ELR (cell line): ENCODE measurements at regions not wholly inside any gene's neighbourhood (a gene's known extent, or its start where the extent isn't known, plus 50 kb on each side); places are given as distances from the start of the nearest gene placed in this dataset.
"Not testable (repeated sequence)": the region's sequence is repeated elsewhere in the genome, so short reads cannot be mapped to it uniquely, and the experiment has no call there.

Experiments
- DNase-seq: peaks from one replicate; pipeline ENCODE4 v3.0.0-alpha.2; 2015; ENCODE audit warnings: low read depth

DNA sequence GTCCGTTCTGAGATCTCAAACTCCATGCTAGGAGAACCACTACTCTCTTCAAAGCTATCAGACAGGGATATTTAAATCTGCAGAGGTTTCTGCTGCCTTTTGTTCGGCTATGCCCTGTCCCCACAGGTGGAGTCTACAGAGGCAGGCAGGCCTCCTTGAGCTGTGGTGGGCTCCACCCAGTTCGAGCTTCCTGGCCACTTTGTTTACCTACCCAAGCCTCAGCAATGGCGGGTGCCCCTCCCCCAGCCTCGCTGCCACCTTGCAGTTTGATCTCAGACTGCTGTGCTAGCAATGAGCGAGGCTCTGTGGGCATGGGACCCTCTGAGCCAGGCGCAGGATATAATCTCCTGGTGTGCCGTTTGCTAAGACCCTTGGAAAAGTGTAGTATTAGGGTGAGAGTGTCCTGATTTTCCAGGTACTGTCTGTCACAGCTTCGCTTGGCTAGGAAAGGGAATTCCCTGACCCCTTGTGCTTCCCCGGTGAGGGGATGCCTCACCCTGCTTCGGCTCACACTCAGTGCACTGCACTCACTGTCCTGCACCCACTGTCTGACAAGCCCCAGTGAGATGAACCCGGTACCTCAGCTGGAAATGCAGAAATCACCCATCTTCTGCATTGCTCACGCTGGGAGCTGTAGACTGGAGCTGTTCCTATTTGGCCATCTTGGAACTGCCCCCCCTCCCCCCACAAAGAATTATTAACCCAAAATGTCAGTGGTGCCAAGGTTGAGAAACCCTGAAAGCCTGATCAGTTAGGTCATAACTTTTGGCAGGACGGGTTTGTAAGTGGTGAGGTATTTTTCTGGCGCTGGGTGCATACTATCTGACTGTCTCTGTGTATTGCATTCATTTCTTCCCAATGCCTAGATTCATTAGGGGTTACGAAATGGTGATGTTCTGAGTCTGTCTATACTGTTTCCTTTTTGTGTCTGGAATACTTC is 181.4 kb downstream of the TEX29 start:
- DNase-seq, result not testable (repeated sequence)

DNA sequence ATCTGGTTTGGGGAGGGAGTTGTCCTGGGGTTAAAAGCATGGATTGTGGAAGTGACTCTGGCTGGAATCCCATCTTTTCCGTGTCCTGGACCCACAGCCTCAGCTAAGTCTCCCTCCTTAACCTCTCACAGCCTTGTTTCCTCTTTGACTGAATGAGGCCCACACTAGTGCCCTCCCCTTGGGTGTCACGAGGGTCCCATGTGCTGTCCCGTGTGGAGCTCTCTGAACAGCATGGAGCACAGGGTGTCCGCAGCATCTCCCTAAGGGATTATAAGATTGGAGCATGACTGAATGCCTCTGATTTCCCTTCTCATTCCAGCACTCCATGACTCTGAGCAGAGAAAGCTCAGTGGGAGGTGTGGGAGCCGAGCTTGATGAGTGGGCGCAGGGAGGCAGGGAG is 182.5 kb downstream of the TEX29 start:
- DNase-seq, result no peak

DNA sequence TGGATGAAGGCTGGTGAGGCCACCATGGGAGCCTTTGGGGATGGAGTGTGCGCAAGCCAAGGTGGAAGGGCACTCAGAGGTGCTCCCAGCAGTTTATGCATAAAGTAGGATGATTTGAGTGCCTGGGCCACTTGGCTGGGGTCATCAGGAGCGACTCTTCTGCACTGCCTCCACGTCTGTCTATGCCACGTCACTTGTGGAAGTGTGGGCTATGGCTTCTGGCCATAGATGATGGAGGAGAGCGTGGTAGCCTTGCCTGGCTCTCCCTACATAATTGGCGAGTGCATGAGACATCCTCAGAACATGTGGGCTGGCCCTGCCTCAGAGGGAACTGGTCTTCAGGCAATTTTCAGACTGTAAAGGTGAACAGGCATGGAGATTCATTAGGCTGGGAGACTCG is 182.9 kb downstream of the TEX29 start:
- no peak for DNase-seq

DNA sequence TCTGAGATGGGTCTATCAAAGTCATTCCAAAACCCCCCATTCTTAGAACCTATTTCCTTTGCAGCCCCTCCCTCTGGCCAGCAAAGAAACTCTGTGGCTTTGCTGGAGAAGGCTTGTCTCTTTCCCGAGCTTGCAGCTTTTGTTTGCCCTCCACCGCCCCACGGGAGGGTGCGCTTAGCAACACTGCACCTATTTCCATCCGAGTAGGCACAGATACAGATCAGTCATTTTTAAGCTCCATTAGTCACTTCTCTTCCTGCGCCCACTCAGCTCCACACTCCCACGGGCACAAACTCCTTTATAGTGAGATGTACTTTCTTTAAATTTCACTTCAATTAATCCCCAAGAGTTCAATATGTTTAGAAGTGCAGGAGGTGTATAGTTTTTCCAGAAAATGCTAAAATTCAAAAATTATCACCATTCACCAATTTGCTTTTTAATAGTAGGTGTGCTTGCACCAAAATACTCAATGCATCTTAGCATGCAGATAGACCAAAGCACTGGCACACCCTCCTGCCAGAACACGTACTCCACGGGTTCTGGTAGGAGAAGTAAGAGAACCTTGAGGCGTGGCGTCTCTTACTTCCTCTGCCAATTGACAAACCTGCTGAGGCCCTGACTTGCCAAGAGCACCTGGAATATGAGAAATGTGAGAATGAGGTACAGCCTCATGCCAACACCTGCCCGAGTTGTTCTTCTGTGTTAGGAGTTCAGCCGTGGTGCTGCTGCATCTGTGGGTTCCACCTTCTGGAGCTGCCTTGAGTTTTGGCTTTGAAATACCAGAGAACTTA is 183.7 kb downstream of the TEX29 start:
- no peak for DNase-seq

DNA sequence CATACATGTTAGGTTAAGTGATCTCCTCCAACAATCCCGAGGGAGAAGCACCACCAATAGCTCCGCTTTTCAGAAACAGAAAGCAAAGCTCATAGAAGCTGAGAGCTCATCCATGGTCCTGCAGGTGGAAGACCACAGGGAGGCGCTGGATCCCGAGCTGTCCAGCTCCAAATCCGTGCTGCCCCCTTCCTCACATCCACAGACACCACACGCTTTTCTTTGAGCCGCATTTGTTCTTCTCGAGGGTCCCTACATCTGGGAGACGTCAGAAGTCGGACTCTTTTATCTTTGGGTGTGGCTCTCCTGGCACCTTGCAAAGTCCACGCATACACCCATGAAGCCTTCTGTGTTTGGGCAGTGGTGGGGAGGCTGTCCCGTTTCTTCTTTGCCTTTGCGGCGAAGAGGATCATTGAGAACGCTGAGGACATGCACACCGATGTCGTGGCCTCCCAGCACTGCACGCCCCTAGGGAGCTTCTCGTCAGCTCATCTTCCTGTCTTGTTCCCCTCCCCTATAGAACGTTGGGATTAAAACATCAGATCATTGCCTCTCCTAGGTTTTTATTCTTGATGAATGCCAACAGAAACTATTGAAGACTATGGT is 184.8 kb downstream of the TEX29 start:
- DNase-seq, result peak; percentile 2

DNA sequence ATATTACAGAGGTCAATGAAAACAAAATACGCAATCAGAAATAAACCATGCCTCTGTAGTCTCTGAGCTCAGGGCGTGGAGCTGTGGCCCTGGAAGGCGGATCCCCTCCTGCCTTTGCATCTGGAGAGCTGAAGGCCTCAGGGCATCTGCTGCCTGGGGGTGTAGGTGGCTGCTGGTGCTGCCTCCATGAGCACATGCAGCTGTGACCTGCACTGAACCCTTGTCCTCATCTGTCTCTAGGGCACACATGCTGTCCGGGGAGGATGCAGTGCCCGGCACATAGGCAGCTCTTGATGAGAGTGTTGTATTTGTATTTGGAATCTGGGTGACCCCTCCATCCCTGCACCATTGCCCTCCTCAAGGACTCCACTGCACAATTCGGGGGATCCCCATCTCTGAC is 185.7 kb downstream of the TEX29 start:
- no peak for DNase-seq

DNA sequence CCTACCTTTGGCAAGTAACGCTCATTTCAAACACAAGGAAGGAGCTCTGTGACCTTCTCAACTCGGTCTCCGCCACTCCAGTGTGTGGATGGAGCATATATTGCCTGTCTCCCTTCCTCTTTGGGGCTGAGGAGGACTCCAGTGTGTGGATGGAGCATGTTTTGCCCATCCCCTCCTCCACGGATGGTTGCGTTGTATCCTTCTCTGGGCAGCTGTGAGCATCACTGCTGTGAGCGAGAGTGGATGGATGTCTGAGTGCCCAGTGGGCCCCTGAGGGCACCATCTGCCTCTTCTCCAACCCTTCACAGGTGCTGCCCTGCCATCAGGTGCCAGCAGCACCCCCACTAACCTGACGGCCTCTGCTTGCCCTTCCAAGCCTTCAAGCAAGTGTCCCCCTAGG is 186.2 kb downstream of the TEX29 start:
- no peak for DNase-seq

DNA sequence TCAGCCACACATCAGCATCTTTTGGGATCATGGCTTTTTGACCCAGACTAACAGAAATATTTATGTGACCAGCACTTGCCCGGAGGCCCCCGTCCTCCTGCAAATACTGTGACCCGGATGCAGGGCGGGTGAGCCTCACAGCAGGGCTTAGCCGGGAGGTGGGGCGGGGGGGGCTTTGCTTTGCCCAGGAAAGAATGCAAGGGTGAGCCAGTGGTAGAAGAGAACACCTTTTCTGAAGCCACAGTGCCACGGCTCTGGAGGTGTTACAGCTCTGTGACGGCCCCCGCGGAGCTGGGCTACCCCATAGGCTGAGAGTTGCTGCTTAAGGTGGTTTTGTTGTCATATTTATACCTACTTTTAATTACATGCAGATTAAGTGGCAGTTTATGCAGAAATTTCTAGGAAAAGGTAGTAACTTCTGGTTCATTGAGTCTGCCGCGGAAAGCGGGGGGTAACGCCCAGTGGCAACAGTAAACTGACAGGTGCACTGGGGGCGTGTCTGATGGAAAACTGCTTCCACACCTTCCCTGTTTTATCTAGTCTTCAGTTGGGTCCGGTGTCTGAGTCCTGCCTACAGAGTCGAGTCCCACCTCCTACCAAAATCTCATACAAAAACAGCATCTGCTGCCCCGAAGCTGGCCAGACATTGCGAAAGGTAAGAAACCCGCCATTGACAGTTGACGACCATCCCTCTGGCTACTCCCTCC is 187.9 kb downstream of the TEX29 start:
- DNase-seq, result no peak

DNA sequence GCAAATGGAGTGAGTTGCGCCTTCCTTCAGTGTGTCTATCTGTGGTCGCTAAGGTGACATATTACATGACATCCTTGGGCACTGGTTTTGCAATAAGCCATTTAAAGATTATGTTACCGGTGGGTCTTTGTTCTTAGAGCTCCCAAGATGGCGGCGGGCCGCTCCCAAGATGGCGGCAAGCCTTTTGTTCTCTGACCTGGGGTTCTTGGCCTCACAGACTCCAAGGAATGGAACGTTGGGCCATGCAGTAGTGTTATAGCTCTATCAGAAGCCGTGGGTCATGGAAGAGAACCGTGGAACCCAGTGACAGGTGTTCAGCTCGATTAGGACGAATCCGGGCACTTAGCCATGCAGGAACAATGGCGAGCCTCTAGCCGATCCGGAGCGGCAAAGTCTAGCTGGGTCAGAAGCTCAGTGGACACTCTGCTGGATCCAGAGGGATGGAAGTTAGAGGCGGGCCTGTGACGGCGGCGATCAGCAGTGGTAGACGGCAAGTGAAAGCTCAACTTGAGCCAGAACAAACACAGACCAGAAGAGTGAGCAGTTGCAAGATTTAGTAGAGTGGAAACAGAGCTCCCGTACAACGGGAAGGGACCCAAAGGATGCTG is 188.6 kb downstream of the TEX29 start:
- no peak for DNase-seq

DNA sequence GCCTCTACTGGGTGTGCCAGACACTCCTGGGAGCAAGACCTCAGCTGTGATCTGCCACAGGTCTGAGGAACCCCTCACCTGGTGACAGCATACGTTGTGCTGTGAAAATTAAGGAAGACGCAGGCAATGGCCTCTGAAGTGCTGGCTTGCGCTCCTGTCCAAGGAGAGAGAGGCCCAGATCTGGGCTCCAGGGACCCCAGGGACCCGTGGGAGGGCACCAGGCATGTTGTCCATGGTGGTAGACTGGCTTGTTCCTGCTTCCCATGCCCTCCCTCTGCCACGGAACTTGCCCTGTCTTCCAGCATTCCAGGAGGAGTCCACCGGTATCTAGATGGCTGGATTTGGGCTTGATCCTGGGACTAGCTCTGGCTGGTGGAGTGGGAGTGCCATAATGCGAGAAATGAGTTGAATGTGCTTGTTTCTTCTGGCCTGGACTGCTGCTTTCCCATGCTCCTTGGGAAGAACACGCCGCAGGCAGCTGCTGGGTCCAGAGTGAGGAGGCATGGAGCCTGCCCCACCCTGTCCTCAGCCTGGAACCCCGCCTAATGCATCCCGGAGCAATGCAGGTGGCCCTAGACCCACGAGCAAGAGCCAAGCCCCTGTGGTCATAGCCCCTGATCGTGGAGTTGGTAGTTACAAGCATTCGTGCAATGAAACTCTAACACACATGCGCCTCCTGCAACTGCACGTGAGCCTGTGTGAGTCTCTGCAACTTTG is 190.2 kb downstream of the TEX29 start:
- DNase-seq, result no peak

DNA sequence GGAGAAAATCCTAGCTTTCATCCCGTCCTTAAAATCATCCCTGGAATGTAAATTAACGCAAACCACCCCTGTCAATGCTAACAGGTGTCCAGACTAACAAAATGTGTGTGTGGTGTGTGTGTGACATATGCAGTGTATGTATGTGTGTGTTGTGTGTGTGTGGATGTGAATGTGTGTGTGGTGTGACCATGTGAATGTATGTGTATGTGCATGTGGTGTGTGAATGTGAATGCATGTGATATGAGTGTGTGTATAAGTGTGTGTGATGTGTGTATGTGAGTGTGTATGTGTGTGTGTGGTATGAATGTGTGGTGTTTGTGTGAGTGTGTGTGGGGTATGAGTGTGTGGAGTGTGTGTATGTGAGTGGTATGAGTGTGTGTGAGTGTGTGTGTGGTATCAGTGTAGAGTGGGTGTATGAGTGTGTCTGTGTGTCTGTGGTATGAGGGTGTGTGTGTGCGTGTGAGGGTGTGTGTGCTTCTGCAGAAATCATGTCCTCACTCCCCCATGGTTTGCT is 190.8 kb downstream of the TEX29 start:
- no peak for DNase-seq

DNA sequence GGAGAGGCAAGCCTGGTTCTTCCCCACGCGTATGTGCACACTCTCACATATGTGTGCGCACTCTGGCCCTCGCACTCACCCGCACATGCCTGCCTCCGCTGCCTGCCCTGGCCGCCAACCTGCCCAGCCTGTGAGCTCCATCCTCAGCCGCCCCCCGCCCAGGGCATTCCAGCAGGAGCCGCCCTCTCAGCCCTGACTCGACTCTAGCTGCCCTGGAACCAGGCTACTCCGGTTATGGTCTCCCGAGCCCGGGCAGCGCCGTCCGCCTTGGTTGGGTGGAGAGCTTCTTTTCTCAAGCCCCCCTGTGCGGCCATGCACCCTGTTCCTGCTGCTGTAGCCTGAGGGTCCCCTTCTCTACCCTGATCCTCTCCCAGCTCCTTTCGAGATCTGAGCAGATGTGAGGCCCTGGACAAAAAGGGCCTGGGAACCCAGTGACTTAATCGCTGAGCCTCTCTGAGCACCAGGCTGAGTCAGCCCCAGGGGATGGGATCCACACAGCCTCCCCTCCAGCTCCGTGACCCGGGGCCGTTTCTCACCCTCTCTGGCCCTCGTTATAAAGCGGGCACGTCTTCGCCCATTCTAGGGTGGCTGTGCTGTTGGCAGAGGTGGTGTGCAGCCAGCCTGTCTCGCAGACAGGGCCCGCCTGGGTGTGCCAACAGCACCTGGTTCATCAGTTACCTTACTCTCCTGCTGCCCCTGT is 191.5 kb downstream of the TEX29 start:
- DNase-seq, result no peak

DNA sequence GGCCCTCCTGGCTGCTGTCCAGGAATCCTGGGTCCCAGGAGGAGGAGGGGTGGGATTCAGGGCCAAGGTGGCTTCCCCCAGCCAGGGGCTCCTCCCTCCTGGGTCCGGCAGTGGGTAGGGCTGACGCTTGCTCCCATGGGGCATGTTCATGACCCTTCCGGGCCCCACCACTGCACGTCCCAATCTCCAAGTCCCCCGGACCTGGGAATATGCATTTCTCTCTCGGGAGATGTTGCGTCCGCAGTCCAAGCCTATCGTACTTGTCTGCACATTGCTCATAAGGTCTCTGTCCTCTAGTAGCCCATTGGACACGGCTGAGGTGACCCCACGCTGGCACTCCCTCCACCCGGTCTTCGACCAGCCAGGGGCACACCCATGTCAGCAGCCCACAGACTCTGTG is 192.3 kb downstream of the TEX29 start:
- DNase-seq, result no peak

DNA sequence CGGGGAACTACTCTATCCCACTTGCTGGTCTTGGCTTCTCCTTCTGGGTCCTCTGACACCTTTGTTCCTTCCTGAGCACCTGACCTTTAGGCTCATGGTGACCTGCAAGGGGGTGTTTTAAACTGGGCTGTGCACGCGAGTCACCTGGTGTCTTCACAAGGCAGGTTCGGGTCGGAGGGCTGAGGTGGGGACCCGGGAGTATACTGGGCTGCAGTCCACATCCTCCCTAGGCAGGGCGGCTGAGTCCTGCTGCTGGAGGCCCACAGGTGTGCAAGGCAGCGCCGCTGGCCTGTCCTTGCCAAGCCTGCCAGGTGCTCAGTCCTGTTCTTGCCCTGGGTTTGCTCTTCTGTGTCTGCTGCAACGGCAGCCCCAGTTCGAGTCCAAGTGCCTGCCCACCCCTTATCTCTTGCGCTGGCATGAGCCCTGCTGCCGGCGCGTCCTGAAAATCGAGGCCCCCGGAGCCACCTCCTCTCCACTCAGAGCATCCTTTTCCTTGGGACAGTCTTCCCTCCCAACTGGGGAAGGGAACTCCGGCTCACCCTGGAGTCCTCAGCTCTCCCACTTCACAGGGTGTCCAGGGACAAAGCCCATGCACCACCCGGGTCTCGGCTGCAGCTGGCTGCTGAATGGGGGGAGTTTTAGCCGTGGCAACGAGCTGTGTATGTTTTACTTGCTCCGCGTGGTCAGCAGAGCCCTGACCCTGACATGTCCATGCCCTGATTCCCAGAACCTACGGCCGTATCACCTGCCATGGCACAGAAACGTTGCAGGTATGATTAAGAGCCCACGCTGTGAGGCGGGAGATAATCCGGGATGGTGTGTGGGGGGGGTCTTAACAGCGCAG is 193.5 kb downstream of the TEX29 start:
- no peak for DNase-seq

DNA sequence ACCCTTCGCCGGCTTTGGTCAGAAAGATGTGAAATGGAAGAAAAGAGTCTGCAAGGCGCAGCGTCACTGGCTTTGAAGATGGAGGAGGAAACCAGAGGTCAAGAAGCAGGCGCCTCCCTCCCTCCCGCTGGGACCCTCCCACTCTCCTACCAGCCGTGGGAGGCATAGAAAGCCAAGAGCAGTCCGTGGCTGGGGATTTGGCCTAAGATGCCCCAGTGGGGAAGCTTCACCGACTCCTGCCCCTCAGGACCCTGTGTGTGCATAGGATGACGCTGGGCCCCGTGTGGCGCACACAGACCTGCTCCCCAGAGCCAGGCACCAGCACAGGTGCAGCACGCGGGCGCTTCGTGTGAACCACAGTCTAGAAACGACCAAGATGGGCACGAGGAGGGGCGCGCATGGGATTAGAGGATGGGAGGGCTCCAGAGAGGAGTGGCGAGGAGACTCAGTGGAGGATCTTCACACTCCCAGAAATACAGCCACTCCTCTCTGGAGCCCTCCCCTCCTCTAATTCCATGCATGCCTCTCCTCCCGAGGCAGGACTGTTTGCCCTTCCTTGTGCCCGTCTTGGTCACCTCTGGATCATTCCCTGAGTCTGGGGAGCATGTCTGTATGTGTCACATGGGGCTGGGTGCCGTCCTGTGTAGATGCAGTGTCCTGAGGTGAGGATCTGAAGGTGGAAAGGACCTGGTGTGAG is 194.3 kb downstream of the TEX29 start:
- DNase-seq, result no peak

DNA sequence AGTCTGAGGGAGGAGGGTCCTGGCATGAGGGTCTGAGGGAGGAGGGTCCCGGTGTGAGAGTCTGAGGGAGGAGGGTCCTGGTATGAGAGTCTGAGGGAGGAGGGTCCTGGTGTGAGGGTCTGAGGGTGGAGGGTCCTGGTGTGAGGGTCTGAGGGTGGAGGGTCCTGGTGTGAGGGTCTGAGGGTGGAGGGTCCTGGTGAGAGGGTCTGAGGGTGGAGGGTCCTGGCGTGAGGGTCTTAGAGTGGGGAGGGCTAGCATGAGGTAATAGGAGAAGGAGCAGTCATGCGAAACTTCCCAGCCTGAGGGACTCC is 194.8 kb downstream of the TEX29 start:
- DNase-seq, result no peak

DNA sequence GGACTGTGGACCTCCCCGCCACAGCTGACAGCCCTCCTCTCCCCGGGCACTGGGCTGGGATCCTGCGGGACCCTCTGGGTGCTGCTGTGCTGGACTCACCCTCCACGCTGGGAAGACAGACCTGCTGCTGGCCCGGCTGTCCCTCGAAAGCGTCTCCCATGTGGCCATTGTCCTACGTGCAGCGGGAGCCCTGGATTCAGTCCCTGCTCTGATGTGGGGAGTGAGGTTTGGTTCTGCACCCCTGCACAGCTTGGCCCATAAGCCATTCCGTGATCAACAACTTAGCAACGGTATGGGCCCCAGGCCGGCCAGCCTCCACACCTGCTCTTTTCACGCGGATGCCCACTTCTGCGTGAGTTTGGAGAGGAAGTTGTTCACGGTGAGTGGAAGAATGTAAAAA is 195.2 kb downstream of the TEX29 start:
- no peak for DNase-seq

DNA sequence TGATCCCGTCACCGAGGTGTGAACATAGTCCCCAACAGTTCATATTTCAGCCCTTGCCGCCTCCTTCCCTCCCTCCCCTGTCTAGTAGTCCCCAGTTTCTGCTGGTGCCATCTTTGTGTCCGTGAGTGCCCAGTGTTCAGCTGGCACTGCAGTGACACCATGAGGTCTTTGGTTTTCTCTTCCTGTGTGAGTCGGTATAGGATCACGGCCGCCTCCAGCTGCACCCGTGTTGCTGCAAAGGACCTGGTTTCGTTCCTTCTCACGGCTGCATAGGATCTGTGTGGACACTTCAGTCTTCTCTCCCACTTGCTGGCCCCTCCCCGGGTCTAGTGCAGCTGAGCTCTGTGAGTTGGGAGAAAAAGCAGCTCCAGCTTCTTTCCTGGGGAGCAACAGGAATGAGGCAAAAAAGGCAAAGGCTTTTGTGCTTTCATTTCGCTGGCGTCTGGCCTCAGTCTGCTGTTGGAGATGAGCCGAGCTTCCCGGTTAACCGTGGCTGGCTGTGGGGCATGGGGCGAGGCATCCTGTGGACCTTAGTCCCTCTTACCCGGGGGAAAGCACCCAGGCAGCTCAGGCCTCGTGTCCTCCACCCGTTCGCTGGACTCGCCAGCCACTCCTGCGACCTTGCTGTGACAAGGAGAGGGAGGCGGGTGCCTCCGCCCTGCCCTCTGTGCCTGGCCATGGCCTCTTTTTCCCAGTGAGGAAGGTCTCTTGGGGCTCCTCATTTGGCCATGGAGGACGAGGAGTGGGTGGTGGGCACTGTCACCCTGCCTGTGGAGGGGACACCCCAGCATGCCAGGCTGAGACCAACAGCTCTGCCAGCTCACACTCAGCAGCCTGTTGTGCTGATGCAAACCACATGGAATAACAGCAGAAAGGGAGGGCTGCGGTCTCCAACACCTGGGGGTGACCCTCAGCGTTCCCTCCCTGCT is 196.5 kb downstream of the TEX29 start:
- no peak for DNase-seq
